Endodermal cell (in vitro differentiated cells): ENCODE measurements at regions not wholly inside any gene's neighbourhood (a gene's known extent, or its start where the extent isn't known, plus 50 kb on each side); places are given as distances from the start of the nearest gene placed in this dataset.

Experiments used
- DNase-seq: peaks from one replicate; pipeline ENCODE4 v3.0.0-alpha.2; 2017
- H3K27ac ChIP-seq: 2 replicates; pipeline ENCODE4 v1.5.1; 2013; ENCODE audit warnings: mild to moderate bottlenecking, low read depth, low read length, moderate library complexity
- H3K27me3 ChIP-seq: 2 replicates; pipeline ENCODE4 v1.6.1; 2013; ENCODE audit warnings: mild to moderate bottlenecking, low read length, moderate library complexity; ENCODE audit not compliant: insufficient read depth, control insufficient read depth, poor library complexity, severe bottlenecking
- H3K36me3 ChIP-seq: 2 replicates; pipeline ENCODE4 v1.7.0; 2013; ENCODE audit warnings: mild to moderate bottlenecking, low read length, moderate library complexity; ENCODE audit not compliant: control insufficient read depth, insufficient read depth
- H3K4me1 ChIP-seq: one replicate; pipeline ENCODE4 v1.7.0; 2013; ENCODE audit warnings: low read length; ENCODE audit not compliant: control insufficient read depth, insufficient read depth
- H3K4me3 ChIP-seq: 2 replicates; pipeline ENCODE4 v1.5.1; 2013; ENCODE audit warnings: mild to moderate bottlenecking, low read length, moderate library complexity
- H3K9ac ChIP-seq: 2 replicates; pipeline ENCODE4 v1.6.1; 2013; ENCODE audit warnings: mild to moderate bottlenecking, low read length, moderate library complexity; ENCODE audit not compliant: poor library complexity, severe bottlenecking; ENCODE audit errors: extremely low read depth
- H3K9me3 ChIP-seq: 2 replicates; pipeline ENCODE4 v1.6.1; 2013; ENCODE audit warnings: mild to moderate bottlenecking, low read length, moderate library complexity; ENCODE audit not compliant: control insufficient read depth
- H3K27ac Mint-ChIP-seq: 2 replicates; pipeline ENCODE4 v1.8.0; 2020; ENCODE audit warnings: mixed read lengths
- H3K27me3 Mint-ChIP-seq: 2 replicates; pipeline ENCODE4 v1.8.0; 2021; ENCODE audit warnings: mild to moderate bottlenecking, mixed read lengths; ENCODE audit not compliant: insufficient read depth
- H3K36me3 Mint-ChIP-seq: 2 replicates; pipeline ENCODE4 v1.8.0; 2020; ENCODE audit warnings: low read depth, mixed read lengths
- H3K4me1 Mint-ChIP-seq: 2 replicates; pipeline ENCODE4 v1.8.0; 2020; ENCODE audit warnings: mixed read lengths
- H3K4me3 Mint-ChIP-seq: 2 replicates; pipeline ENCODE4 v1.8.0; 2020; ENCODE audit warnings: mild to moderate bottlenecking, moderate library complexity, mixed read lengths
- H3K9me3 Mint-ChIP-seq: 2 replicates; pipeline ENCODE4 v1.8.0; 2020; ENCODE audit warnings: mild to moderate bottlenecking, mixed read lengths
- CTCF ChIP-seq: fragments of 200-600 bp; sonication (generic); conservative IDR thresholded peaks from 2 replicates; pipeline ENCODE4 v1.5.0; 2021; ENCODE audit warnings: antibody characterized with exemption, mild to moderate bottlenecking
- WGBS, 2 experiments: methylation state at CpG; one replicate each; pipeline versions ENCODE4 v1.1.5 to v1.1.7; 2013; ENCODE audit warnings: missing lambda C conversion rate in 2 of 2, mixed read lengths in 1 of 2; ENCODE audit not compliant: insufficient coverage in 1 of 2, insufficient read length in 1 of 2; 5-methylcytosine and 5-hydroxymethylcytosine counted together

DNA sequence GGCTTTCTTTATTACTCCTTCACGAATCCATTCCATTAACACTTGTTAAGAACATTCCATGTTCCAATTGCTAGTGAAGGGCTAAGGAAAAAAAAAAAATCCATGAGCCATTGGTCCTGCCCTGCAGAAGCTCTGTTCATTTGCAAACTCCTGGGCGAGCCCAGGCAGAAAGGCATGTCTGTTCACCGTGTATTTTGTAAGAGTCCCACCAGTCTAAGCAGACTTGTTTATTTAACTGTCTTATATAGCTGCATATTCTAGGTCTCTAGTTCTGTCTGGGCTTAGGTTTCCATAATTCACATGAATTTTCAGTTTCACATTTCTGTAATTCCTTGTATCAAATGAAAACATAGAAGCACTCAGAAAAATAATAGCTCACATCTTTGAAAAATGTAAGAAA is 97.4 kb upstream of the POU2AF2 start:
- H3K27me3 Mint-ChIP-seq = no peaks in the 10 kb centered on the region
- Histone ChIP-seq H3K9me3 (no peaks in the 10 kb centered on the region), H3K4me3 (no peak overlapping the region), H3K27me3 (no peaks in the 10 kb centered on the region), H3K27ac (no peak overlapping the region), H3K4me1 (no peaks in the 10 kb centered on the region), H3K9ac (no peak overlapping the region), H3K36me3 (no peaks in the 10 kb centered on the region)
- WGBS, 2 experiments = 33 to 72% methylated on average over 1 to 3 of the region's 3 CpGs
- DNase-seq = no peak
- H3K9me3 Mint-ChIP-seq = no peaks in the 10 kb centered on the region
- TF ChIP-seq CTCF = no peak
- H3K36me3 Mint-ChIP-seq = no peaks in the 10 kb centered on the region
- H3K4me3 Mint-ChIP-seq = no peak overlapping the region
- H3K27ac Mint-ChIP-seq = no peak overlapping the region
- peaks cover 8% of the 10 kb centered on the region for H3K4me1 Mint-ChIP-seq

DNA sequence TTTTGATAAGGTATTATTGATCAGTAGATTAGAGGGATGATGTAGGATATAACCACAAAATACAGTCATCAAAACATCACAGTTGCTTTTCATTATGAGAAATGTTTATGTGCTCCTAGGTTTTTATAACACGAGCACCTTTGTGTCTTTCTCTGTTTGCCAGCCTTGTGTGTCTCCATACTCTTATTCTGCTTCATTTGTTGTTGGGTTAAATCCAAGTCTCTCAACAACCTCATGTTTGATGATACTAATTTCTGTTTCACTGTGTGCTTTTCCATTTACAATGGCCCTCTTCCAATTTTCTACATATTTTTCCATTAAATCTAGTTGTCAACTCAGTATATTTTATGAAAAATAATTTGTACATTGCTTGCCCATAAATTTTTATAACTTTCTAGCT is 107.7 kb upstream of the POU2AF2 start:
- Histone ChIP-seq H3K4me3 (no peak overlapping the region), H3K4me1 (no peaks in the 10 kb centered on the region), H3K9ac (no peak overlapping the region), H3K27me3 (no peaks in the 10 kb centered on the region), H3K36me3 (no peaks in the 10 kb centered on the region), H3K27ac (no peak overlapping the region), H3K9me3 (no peaks in the 10 kb centered on the region)
- no peak for DNase-seq
- no peak for TF ChIP-seq CTCF
- Mint-ChIP-seq H3K27me3 (no peaks in the 10 kb centered on the region), H3K27ac (no peak overlapping the region), H3K36me3 (no peaks in the 10 kb centered on the region), H3K9me3 (no peaks in the 10 kb centered on the region), H3K4me1 (peaks cover 10% of the 10 kb centered on the region), H3K4me3 (no peak overlapping the region)
- WGBS, 2 experiments = 89 to 100% methylated on average over 1 of the region's 1 CpG

GRCh38 chr11:111135778-111136570 is 109.6 kb upstream of the POU2AF2 start:
- no peaks in the 10 kb centered on the region for H3K27me3 Mint-ChIP-seq
- 89% methylated on average over 8 to 11 of the region's 11 CpGs for WGBS, 2 experiments
- Histone ChIP-seq H3K9ac (no peak overlapping the region), H3K27me3 (no peaks in the 10 kb centered on the region), H3K27ac (no peak overlapping the region), H3K4me3 (no peak overlapping the region), H3K36me3 (no peaks in the 10 kb centered on the region), H3K9me3 (no peaks in the 10 kb centered on the region), H3K4me1 (no peaks in the 10 kb centered on the region)
- no peak for DNase-seq
- no peak overlapping the region for H3K27ac Mint-ChIP-seq
- H3K9me3 Mint-ChIP-seq = no peaks in the 10 kb centered on the region
- H3K4me1 Mint-ChIP-seq = peaks cover 10% of the 10 kb centered on the region
- no peaks in the 10 kb centered on the region for H3K36me3 Mint-ChIP-seq
- no peak for TF ChIP-seq CTCF
- H3K4me3 Mint-ChIP-seq = no peak overlapping the region
